DND-41 (cell line): ENCODE measurements at regions not wholly inside any gene's neighbourhood (a gene's known extent, or its start where the extent isn't known, plus 50 kb on each side); places are given as distances from the start of the nearest gene placed in this dataset.

Experiments used
- ATAC-seq: fragments of 200-7000 bp; cut with Tn5 transposase; 3 replicates; pipeline ENCODE4 v1.9.1; 2021; ENCODE audit warnings: low read depth; ENCODE audit not compliant: insufficient read depth
- DNase-seq: peaks from one replicate; pipeline ENCODE4 v3.0.0-alpha.2; 2020
- H2AFZ ChIP-seq: 2 replicates; pipeline ENCODE4 v1.6.0; 2012; ENCODE audit warnings: low read depth, low read length
- H3K27ac ChIP-seq: 2 replicates; pipeline ENCODE4 v1.5.1; 2012; ENCODE audit warnings: low read length, inconsistent platforms
- H3K27me3 ChIP-seq: fragments of 200-600 bp; sonication (generic); 2 replicates; pipeline ENCODE4 v1.6.0; 2012; ENCODE audit warnings: low read length, mild to moderate bottlenecking, inconsistent platforms; ENCODE audit not compliant: insufficient read depth, poor library complexity
- H3K36me3 ChIP-seq: 2 replicates; pipeline ENCODE4 v1.5.1; 2012; ENCODE audit warnings: low read length, inconsistent platforms; ENCODE audit not compliant: insufficient read depth
- H3K4me1 ChIP-seq: 2 replicates; pipeline ENCODE4 v1.5.1; 2012; ENCODE audit warnings: mild to moderate bottlenecking, low read length; ENCODE audit not compliant: insufficient read depth
- H3K4me2 ChIP-seq: 2 replicates; pipeline ENCODE4 v1.6.0; 2012; ENCODE audit warnings: mild to moderate bottlenecking, moderate library complexity, low read length, inconsistent platforms; ENCODE audit not compliant: insufficient read depth
- H3K4me3 ChIP-seq, 2 experiments: fragments of 200-600 bp in 1 of 2; shearing (Covaris generic) in 1 of 2; 2 replicates each; pipeline ENCODE4 v1.5.1; 2012 to 2016; ENCODE audit warnings: inconsistent platforms in 2 of 2, low read length in 2 of 2, mild to moderate bottlenecking in 2 of 2, low read depth in 1 of 2, moderate library complexity in 1 of 2
- H3K79me2 ChIP-seq: 2 replicates; pipeline ENCODE4 v1.6.0; 2012; ENCODE audit warnings: low read length, inconsistent platforms; ENCODE audit not compliant: insufficient read depth
- H3K9ac ChIP-seq: 2 replicates; pipeline ENCODE4 v1.6.0; 2012; ENCODE audit warnings: low read depth, mild to moderate bottlenecking, inconsistent platforms, low read length, moderate library complexity
- H3K9me3 ChIP-seq: 2 replicates; pipeline ENCODE4 v1.5.1; 2012; ENCODE audit warnings: low read length, moderate library complexity, mild to moderate bottlenecking, inconsistent platforms; ENCODE audit not compliant: insufficient read depth, severe bottlenecking
- H4K20me1 ChIP-seq: 2 replicates; pipeline ENCODE4 v1.6.0; 2012; ENCODE audit warnings: low read length; ENCODE audit not compliant: insufficient read depth
- CTCF ChIP-seq: IDR thresholded peaks from 2 replicates; pipeline ENCODE4 v1.5.1; 2012; ENCODE audit warnings: borderline replicate concordance, low read length, moderate library complexity, mild to moderate bottlenecking; ENCODE audit not compliant: poor library complexity, severe bottlenecking; ENCODE audit errors: extremely low read depth
- EZH2 ChIP-seq: IDR thresholded peaks from 3 replicates; pipeline ENCODE4 v1.6.1; 2012; ENCODE audit warnings: borderline replicate concordance, low read depth, mild to moderate bottlenecking, moderate library complexity, low read length, inconsistent platforms; ENCODE audit not compliant: severe bottlenecking

- ATAC-seq (no peak), DNase-seq (no peak)
- no peaks in the 10 kb centered on the region for H3K4me1 ChIP-seq
- no peak for TF ChIP-seq CTCF
- TF ChIP-seq EZH2: no peak
- no peak overlapping the region for H3K4me3 ChIP-seq
- no peak overlapping the region for H3K9ac ChIP-seq
- no peaks in the 10 kb centered on the region for H4K20me1 ChIP-seq
- H3K27ac ChIP-seq: no peak overlapping the region
- H3K36me3 ChIP-seq: no peaks in the 10 kb centered on the region
- H3K9me3 ChIP-seq: no peaks in the 10 kb centered on the region
- H3K79me2 ChIP-seq: no peaks in the 10 kb centered on the region
- no peaks in the 10 kb centered on the region for H3K27me3 ChIP-seq
- H2AFZ ChIP-seq: no peak overlapping the region
- H3K4me2 ChIP-seq: no peak overlapping the region
Measured at GRCh38 chr3:63096248-63097058, 181.7 kb upstream of the SYNPR start.

- no peak overlapping the region for H3K4me3 ChIP-seq
- H4K20me1 ChIP-seq: no peaks in the 10 kb centered on the region
- no peaks in the 10 kb centered on the region for H3K9me3 ChIP-seq
- H3K79me2 ChIP-seq: no peaks in the 10 kb centered on the region
- H3K36me3 ChIP-seq: no peaks in the 10 kb centered on the region
- H3K9ac ChIP-seq: no peak overlapping the region
- no peaks in the 10 kb centered on the region for H3K4me1 ChIP-seq
- no peaks in the 10 kb centered on the region for H3K27me3 ChIP-seq
- DNase-seq (no peak), ATAC-seq (no peak)
- TF ChIP-seq EZH2: no peak
- no peak overlapping the region for H3K4me2 ChIP-seq
- no peak overlapping the region for H3K27ac ChIP-seq
- H2AFZ ChIP-seq: no peak overlapping the region
Measured at GRCh38 chr3:63097396-63097795, 180.7 kb upstream of the SYNPR start.

GRCh38 chr3:63116922-63117321, 161.2 kb upstream of the SYNPR start:
- H4K20me1 ChIP-seq: no peaks in the 10 kb centered on the region

GRCh38 chr3:63124090-63124489, 154.0 kb upstream of the SYNPR start:
- Histone ChIP-seq H3K27ac (no peak overlapping the region), H3K36me3 (no peaks in the 10 kb centered on the region), H3K4me2 (no peak overlapping the region), H3K79me2 (no peaks in the 10 kb centered on the region), H3K4me3 (no peak overlapping the region), H3K9ac (no peak overlapping the region), H3K27me3 (no peaks in the 10 kb centered on the region), H4K20me1 (no peaks in the 10 kb centered on the region), H3K9me3 (no peaks in the 10 kb centered on the region), H3K4me1 (no peaks in the 10 kb centered on the region), H2AFZ (no peak overlapping the region)
- no peak for DNase-seq
- no peak for TF ChIP-seq EZH2
- TF ChIP-seq CTCF: no peak
- ATAC-seq: no peak

More at GRCh38 chr3:63116922-63117321, 161.2 kb upstream of the SYNPR start:
- Histone ChIP-seq H3K9me3 (no peaks in the 10 kb centered on the region), H3K4me2 (no peak overlapping the region), H3K79me2 (no peaks in the 10 kb centered on the region), H3K27ac (no peak overlapping the region), H2AFZ (no peak overlapping the region), H3K4me3 (no peak overlapping the region), H3K36me3 (no peaks in the 10 kb centered on the region), H3K4me1 (no peaks in the 10 kb centered on the region), H3K27me3 (no peaks in the 10 kb centered on the region), H3K9ac (no peak overlapping the region)
- ATAC-seq (no peak), DNase-seq (no peak)
- TF ChIP-seq CTCF: no peak
- no peak for TF ChIP-seq EZH2
